ENCODE measurements at regions not wholly inside any gene's neighbourhood (a gene's known extent, or its start where the extent isn't known, plus 50 kb on each side); places are given as distances from the start of the nearest gene placed in this dataset.

GRCh38 chr15:87792250-87793040 lies 464.1 kb downstream of the NTRK3 start:
- Histone ChIP-seq H3K4me3 (ENCODE audit: low read depth, low read length) (no peak overlapping the region), H3K27ac (ENCODE audit: extremely low read depth, low read depth, low read length) (no peak overlapping the region), H3K36me3 (ENCODE audit: control insufficient read depth in 2 of 2, insufficient read depth in 1 of 2, low read length in 2 of 2) (no peaks in the 10 kb centered on the region), H3K4me1 (ENCODE audit: control insufficient read depth, insufficient read depth, low read length) (peaks cover 5% of the 10 kb centered on the region; the same call in 1 of the 2 replicates), H3K9me3 (ENCODE audit: control insufficient read depth, insufficient read depth, low read depth, low read length) (no peaks in the 10 kb centered on the region)
- TF ChIP-seq HIC1 (tag by site-specific recombination; IDR thresholded peaks at IDR 0.05) = no peak
- no peak for TF ChIP-seq BCL11B (tag by site-specific recombination; IDR thresholded peaks at IDR 0.05; ENCODE audit: low read depth)
- TF ChIP-seq ZNF571 (tag by site-specific recombination; IDR thresholded peaks at IDR 0.05) = no peak
- TF ChIP-seq ZNF473 (tag by site-specific recombination; IDR thresholded peaks at IDR 0.05) = no peak
- no peak for TF ChIP-seq ZNF394 (tag by site-specific recombination; IDR thresholded peaks at IDR 0.05; ENCODE audit: borderline replicate concordance)
- TF ChIP-seq ZNF596 (tag by site-specific recombination; IDR thresholded peaks at IDR 0.05) = no peak
- no peak for TF ChIP-seq ZNF426 (tag by site-specific recombination; IDR thresholded peaks at IDR 0.05)
- TF ChIP-seq AEBP2 (tag by site-specific recombination; IDR thresholded peaks at IDR 0.05; ENCODE audit: borderline replicate concordance) = no peak
- TF ChIP-seq ZFP69B (tag by site-specific recombination; IDR thresholded peaks at IDR 0.05) = no peak
- TF ChIP-seq ZNF366 (tag by site-specific recombination; conservative IDR thresholded peaks at IDR 0.05) = no peak
- TF ChIP-seq ZBTB1 (tag by site-specific recombination; IDR thresholded peaks at IDR 0.05) = no peak
- TF ChIP-seq ZNF664 (tag by site-specific recombination; IDR thresholded peaks at IDR 0.05) = no peak
- TF ChIP-seq HOXD13 (CRISPR knock-in tag; IDR thresholded peaks at IDR 0.05; ENCODE audit: borderline replicate concordance) = no peak
- no peak for TF ChIP-seq ZNF280C (tag by site-specific recombination; IDR thresholded peaks at IDR 0.05)
- TF ChIP-seq ZNF449 (tag by site-specific recombination; IDR thresholded peaks at IDR 0.05) = no peak
- TF ChIP-seq ZNF677 (tag by site-specific recombination; IDR thresholded peaks at IDR 0.05) = no peak
- TF ChIP-seq YY1 (tag by site-specific recombination; IDR thresholded peaks at IDR 0.05) = no peak
- no peak for TF ChIP-seq ZBTB20 (tag by site-specific recombination; IDR thresholded peaks at IDR 0.05)
- no peak for TF ChIP-seq ZNF202 (tag by site-specific recombination; IDR thresholded peaks at IDR 0.05; ENCODE audit: borderline replicate concordance)
- ChIA-PET CTCF (interaction anchor here (0.5 to 0.9 kb wide), 2 partner anchors 11 to 1036 kb away, joined by 3 read pairs; no protein-coding TSS in a partner anchor), POLR2A (no interaction called here)
